SU-DHL-6 (cell line): ENCODE measurements at regions not wholly inside any gene's neighbourhood (a gene's known extent, or its start where the extent isn't known, plus 50 kb on each side); places are given as distances from the start of the nearest gene placed in this dataset.

Source experiments
- CTCF ChIP-seq: fragments of 200-600 bp; sonication (generic); IDR thresholded peaks from one replicate; pipeline ENCODE4 v1.5.1; 2017; ENCODE audit warnings: antibody characterized with exemption, mild to moderate bottlenecking, low read length, moderate library complexity; ENCODE audit not compliant: insufficient read depth, poor library complexity, severe bottlenecking
- EZH2phosphoT487 ChIP-seq: fragments of 200-600 bp; sonication (generic), shearing (Covaris generic); conservative IDR thresholded peaks from 2 replicates; pipeline ENCODE4 v1.6.1; 2018; ENCODE audit warnings: mild to moderate bottlenecking, antibody characterized with exemption, low read length, moderate library complexity, mixed read lengths

GRCh38 chr7:130936202-130936931, 202.4 kb upstream of the KLF14 start:
- TF ChIP-seq CTCF (no peak), EZH2phosphoT487 (no peak)
